HEK293 (cell line): ENCODE measurements at regions not wholly inside any gene's neighbourhood (a gene's known extent, or its start where the extent isn't known, plus 50 kb on each side); places are given as distances from the start of the nearest gene placed in this dataset.

ENCODE experiments used
- AEBP2 ChIP-seq: fragments of 450-650 bp; formaldehyde crosslinking; IDR thresholded peaks from 2 replicates; pipeline ENCODE4 v1.5.1; 2016; ENCODE audit warnings: missing biosample characterization, missing genetic modification characterization, borderline replicate concordance
- CTCF ChIP-seq: fragments of 450-650 bp; formaldehyde crosslinking; IDR thresholded peaks from 2 replicates; pipeline ENCODE4 v1.5.1; 2016; ENCODE audit warnings: missing biosample characterization, missing genetic modification characterization
- OSR2 ChIP-seq: fragments of 450-650 bp; formaldehyde crosslinking; IDR thresholded peaks from 2 replicates; pipeline ENCODE4 v1.5.1; 2016; ENCODE audit warnings: missing biosample characterization, missing genetic modification characterization
- PBX3 ChIP-seq: sonication (generic); formaldehyde crosslinking; IDR thresholded peaks from 2 replicates; pipeline ENCODE4 v1.8.1; 2022; ENCODE audit warnings: mild to moderate bottlenecking, moderate library complexity, missing genetic modification reagents
- ZNF138 ChIP-seq: fragments of 450-650 bp; formaldehyde crosslinking; IDR thresholded peaks from 2 replicates; pipeline ENCODE4 v1.5.1; 2016; ENCODE audit warnings: missing biosample characterization, missing genetic modification characterization, borderline replicate concordance
- ZNF23 ChIP-seq: fragments of 450-650 bp; formaldehyde crosslinking; IDR thresholded peaks from 2 replicates; pipeline ENCODE4 v1.5.1; 2016; ENCODE audit warnings: missing biosample characterization, missing genetic modification characterization, borderline replicate concordance
- ZNF341 ChIP-seq: fragments of 450-650 bp; formaldehyde crosslinking; IDR thresholded peaks from 2 replicates; pipeline ENCODE4; 2016; ENCODE audit warnings: low read depth, missing biosample characterization, missing genetic modification characterization
- ZNF350 ChIP-seq: fragments of 450-650 bp; formaldehyde crosslinking; IDR thresholded peaks from 2 replicates; pipeline ENCODE4 v1.5.0; 2017; ENCODE audit warnings: missing biosample characterization, mild to moderate bottlenecking, missing genetic modification characterization
- ZNF776 ChIP-seq: fragments of 450-650 bp; formaldehyde crosslinking; IDR thresholded peaks from 2 replicates; pipeline ENCODE4 v1.5.0; 2017; ENCODE audit warnings: missing biosample characterization, missing genetic modification characterization, borderline replicate concordance

GRCh38 chr6:47133230-47134000 lies 91.3 kb upstream of the ADGRF1 start:
- TF ChIP-seq CTCF (tag by site-specific recombination), result no peak
- TF ChIP-seq PBX3 (CRISPR knock-in tag), result no peak
- no peak; the same call in 1 of the 2 replicates for TF ChIP-seq OSR2
- no peak for TF ChIP-seq ZNF138 (tag by site-specific recombination)
- no peak for TF ChIP-seq AEBP2
- TF ChIP-seq ZNF350 (tag by site-specific recombination), result no peak
- TF ChIP-seq ZNF23 (tag by site-specific recombination), result no peak
- TF ChIP-seq ZNF341 (tag by site-specific recombination), result no peak
- TF ChIP-seq ZNF776 (tag by site-specific recombination), result no peak
